ENCODE measurements at regions not wholly inside any gene's neighbourhood (a gene's known extent, or its start where the extent isn't known, plus 50 kb on each side); places are given as distances from the start of the nearest gene placed in this dataset.
A peak's percentile ranks its signal among the peaks of the same experiment; 100 is the strongest.

GRCh38 chr12:89023936-89024335, 328.4 kb downstream of the DUSP6 start:
- DNase-seq: no peak
- no peak overlapping the region for H3K4me3 ChIP-seq (ENCODE audit: insufficient read depth, low read depth, low read length)
- H3K36me3 ChIP-seq (replicated peaks; ENCODE audit: control insufficient read depth, insufficient read depth, low read length): no peaks in the 10 kb centered on the region
- no peaks in the 10 kb centered on the region for H3K27me3 ChIP-seq (ENCODE audit: control insufficient read depth, insufficient read depth, low read length)

DNA sequence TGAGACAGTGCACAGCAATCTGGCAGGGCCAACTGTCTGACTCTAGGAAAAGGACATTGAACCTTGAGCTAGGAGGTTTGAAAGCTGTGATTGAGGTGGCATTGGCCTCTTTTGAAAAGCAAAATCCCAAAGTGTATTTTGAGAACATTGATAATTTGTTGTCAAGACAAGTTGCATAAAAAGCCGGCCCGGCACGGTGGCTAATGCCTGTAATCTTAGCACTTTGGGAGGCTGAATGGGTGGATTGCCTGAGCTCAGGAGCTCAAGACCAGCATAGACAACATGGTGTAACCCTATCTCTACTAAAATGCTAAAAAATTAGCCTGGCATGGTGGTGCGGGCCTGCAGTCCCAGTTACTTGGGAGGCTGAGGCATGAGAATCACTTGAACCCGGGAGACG, 331.6 kb downstream of the DUSP6 start:
- no peak for DNase-seq
- no peak overlapping the region for H3K4me3 ChIP-seq (ENCODE audit: insufficient read depth, low read depth, low read length)
- H3K27me3 ChIP-seq (ENCODE audit: control insufficient read depth, insufficient read depth, low read length): no peaks in the 10 kb centered on the region
- no peaks in the 10 kb centered on the region for H3K36me3 ChIP-seq (replicated peaks; ENCODE audit: control insufficient read depth, insufficient read depth, low read length)

DNA sequence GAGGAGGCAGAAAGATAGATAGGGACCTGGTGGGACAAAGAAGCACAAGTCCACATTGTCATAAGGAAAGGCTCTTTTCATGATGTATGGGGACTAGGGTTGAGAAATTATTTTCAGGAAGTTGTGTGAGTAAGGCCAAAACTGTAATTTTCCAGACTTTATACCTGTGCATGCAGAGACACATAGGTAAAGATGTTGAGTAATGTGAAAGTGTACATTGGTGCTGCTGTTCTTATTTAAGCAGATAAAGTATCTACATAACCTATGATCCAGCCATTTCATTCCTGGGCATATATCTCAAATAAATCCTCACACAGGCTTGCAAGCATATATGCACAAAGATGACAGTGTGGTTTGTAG, 332.2 kb downstream of the DUSP6 start:
- no peak for DNase-seq
- Histone ChIP-seq H3K27me3 (ENCODE audit: control insufficient read depth, insufficient read depth, low read length) (no peaks in the 10 kb centered on the region), H3K4me3 (ENCODE audit: insufficient read depth, low read depth, low read length) (no peak overlapping the region), H3K36me3 (replicated peaks; ENCODE audit: control insufficient read depth, insufficient read depth, low read length) (no peaks in the 10 kb centered on the region)

DNA sequence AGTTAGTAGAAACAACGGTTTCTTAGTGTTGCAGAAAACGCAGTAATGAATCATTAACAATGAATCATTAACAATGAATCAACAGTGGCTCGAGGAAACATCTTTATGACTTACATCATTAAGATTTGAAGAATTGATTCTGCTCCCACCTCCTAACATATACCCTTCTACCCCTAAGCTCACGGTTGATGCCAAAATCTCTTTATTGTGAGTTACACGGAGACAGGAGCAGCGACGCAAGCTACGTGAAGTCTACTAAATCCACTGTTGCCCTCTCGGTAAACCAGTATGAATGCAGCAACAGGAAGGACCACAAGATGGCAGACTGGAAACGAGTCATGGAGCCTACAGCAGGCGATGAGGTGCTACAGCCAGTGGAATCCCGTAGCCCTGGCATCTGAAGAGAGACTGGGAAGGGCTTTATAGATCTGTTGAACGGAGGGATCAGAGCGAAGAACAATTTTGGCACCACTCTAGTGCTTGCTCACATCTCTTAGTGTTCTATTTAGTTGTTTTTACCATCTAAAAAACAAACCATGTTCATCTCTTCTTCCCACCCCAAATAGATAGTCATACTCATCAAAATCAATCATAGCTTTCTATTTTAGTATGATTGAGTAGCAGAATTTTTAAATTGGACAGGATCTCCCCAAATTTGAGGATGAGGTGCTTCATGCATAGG, 332.7 kb downstream of the DUSP6 start:
- Histone ChIP-seq H3K36me3 (replicated peaks; ENCODE audit: control insufficient read depth, insufficient read depth, low read length) (no peaks in the 10 kb centered on the region), H3K27me3 (ENCODE audit: control insufficient read depth, insufficient read depth, low read length) (no peaks in the 10 kb centered on the region), H3K4me3 (ENCODE audit: insufficient read depth, low read depth, low read length) (no peak overlapping the region)
- peak; percentile 69 for DNase-seq

DNA sequence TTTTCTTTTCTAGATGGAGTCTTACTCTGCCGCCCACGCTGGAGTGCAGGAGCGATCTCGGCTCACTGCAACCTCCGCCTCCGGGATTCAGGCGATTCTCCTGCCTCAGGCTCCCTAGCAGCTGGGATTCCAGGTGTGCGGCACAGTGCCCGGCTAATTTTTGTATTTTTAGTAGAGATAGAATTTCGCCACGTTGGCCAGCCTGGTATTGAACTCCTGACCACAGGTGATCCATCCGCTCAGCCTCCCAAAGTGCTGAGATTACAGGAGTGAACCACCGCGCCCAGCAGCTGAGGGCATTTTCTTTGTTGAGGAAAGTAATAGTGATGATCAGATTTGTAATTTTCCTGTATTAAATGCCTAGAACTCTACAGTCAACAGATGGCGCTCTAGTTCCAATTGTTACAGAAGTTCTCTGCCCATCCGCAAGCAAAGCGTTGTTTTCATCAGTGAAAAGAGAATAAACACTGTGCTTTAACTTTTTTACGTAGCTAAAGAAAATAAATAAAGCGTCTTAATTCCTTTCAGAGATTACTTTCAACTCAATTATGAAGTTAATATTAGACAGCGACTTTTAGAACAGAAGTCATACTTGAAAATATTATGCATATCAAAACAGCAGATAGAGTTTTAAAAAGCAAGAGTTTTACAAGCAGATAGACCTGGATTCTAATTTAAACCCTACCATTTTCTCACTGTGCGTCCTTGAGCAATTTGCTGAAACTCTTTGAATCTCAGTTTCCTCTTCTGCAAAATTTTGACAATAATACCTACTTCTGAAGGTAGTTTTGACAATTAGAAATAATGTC, 335.1 kb downstream of the DUSP6 start:
- peak overlapping the region; percentile 12; the same call in 1 of the 2 replicates for H3K4me3 ChIP-seq (ENCODE audit: insufficient read depth, low read depth, low read length)

DNA sequence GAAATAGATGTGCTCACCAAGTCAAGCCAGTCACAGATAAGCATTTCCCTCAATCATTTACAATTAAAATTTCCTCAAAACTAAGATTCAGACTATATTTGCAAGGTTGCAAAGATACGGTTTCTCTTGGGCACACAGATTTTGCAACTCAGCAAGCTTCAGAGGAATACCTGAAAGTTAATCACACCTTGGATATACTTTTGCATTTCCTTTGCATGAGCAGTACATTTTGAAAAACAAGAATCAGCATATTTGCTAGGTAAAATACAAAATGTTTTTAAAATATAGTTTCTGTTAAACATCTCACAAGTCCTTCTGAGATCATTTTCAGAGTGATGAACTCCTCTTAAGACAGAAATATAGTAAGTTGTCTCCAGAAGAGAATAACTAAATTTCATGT, 336.9 kb downstream of the DUSP6 start:
- H3K4me3 ChIP-seq (ENCODE audit: insufficient read depth, low read depth, low read length): no peak overlapping the region
- DNase-seq: no peak
- no peaks in the 10 kb centered on the region for H3K27me3 ChIP-seq (ENCODE audit: control insufficient read depth, insufficient read depth, low read length)
- no peaks in the 10 kb centered on the region for H3K36me3 ChIP-seq (replicated peaks; ENCODE audit: control insufficient read depth, insufficient read depth, low read length)

More for the DNA sequence above, 335.1 kb downstream of the DUSP6 start:
- Histone ChIP-seq H3K27me3 (ENCODE audit: control insufficient read depth, insufficient read depth, low read length) (no peaks in the 10 kb centered on the region), H3K36me3 (replicated peaks; ENCODE audit: control insufficient read depth, insufficient read depth, low read length) (no peaks in the 10 kb centered on the region)
- peak; percentile 16 for DNase-seq

GRCh38 chr12:88998421-88998820, 353.9 kb downstream of the DUSP6 start:
- no peak overlapping the region for H3K4me3 ChIP-seq (ENCODE audit: insufficient read depth, low read depth, low read length)
- H3K36me3 ChIP-seq (replicated peaks; ENCODE audit: control insufficient read depth, insufficient read depth, low read length): no peaks in the 10 kb centered on the region
- no peaks in the 10 kb centered on the region for H3K27me3 ChIP-seq (ENCODE audit: control insufficient read depth, insufficient read depth, low read length)
- no peak for DNase-seq

- H3K4me3 ChIP-seq (ENCODE audit: insufficient read depth, low read depth, low read length): no peak overlapping the region
- H3K36me3 ChIP-seq (replicated peaks; ENCODE audit: control insufficient read depth, insufficient read depth, low read length): no peaks in the 10 kb centered on the region
- DNase-seq: no peak
- H3K27me3 ChIP-seq (ENCODE audit: control insufficient read depth, insufficient read depth, low read length): no peaks in the 10 kb centered on the region; the same call in 1 of the 2 replicates
Observed at GRCh38 chr12:88996200-88996788, 356.0 kb downstream of the DUSP6 start.

DNA sequence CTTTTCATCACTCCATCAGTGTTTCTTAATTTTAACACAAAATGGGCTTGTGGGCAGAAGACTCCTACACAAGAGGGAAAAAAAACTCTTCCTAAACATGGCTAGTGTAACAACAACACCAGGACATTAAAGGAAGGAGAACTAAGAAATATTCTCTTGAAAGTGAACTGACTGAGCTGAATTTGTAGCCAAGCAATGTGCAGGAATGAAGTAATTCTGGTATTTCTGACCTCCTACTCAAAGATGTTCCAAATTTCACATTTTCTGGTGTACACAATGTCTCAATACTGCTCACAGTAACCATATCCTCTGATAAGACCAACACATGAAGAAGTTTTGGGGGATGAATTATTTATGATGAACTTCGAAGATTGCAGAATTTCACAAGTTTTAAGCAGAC, 357.3 kb downstream of the DUSP6 start:
- DNase-seq: no peak
- Histone ChIP-seq H3K36me3 (replicated peaks; ENCODE audit: control insufficient read depth, insufficient read depth, low read length) (no peaks in the 10 kb centered on the region), H3K27me3 (ENCODE audit: control insufficient read depth, insufficient read depth, low read length) (no peaks in the 10 kb centered on the region; the same call in 1 of the 2 replicates)

GRCh38 chr12:88994537-88994936, 357.8 kb downstream of the DUSP6 start:
- Histone ChIP-seq H3K27me3 (ENCODE audit: control insufficient read depth, insufficient read depth, low read length) (no peaks in the 10 kb centered on the region; the same call in 1 of the 2 replicates), H3K4me3 (ENCODE audit: insufficient read depth, low read depth, low read length) (no peak overlapping the region), H3K36me3 (replicated peaks; ENCODE audit: control insufficient read depth, insufficient read depth, low read length) (no peaks in the 10 kb centered on the region)
- no peak for DNase-seq

More for the DNA sequence above, 357.3 kb downstream of the DUSP6 start:
- H3K4me3 ChIP-seq (ENCODE audit: insufficient read depth, low read depth, low read length): no peak overlapping the region

- no peaks in the 10 kb centered on the region for H3K36me3 ChIP-seq (replicated peaks; ENCODE audit: control insufficient read depth, insufficient read depth, low read length)
- no peak overlapping the region for H3K4me3 ChIP-seq (ENCODE audit: insufficient read depth, low read depth, low read length)
- no peaks in the 10 kb centered on the region; the same call in 1 of the 2 replicates for H3K27me3 ChIP-seq (ENCODE audit: control insufficient read depth, insufficient read depth, low read length)
- no peak for DNase-seq
Observed at GRCh38 chr12:88993651-88994050, 358.6 kb downstream of the DUSP6 start.

DNA sequence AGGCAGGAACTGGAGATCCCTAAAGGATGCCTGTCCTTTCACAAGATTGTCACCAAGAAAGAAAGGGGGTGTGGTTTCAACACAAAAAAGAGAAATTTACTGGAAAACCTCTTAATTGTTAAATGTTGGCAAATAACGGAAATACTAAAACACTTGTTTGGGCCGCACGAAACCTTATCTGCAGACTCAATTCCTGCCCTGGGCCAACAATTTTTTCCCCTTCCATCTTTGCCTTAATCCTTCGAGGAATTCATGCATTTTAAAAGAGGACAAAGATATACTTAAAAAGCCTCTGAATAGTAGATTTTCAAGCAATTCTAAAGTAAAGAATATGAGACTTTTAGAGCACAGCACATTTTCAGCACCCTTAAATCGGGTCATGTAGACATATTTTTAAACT, 366.2 kb downstream of the DUSP6 start:
- Histone ChIP-seq H3K36me3 (replicated peaks; ENCODE audit: control insufficient read depth, insufficient read depth, low read length) (no peaks in the 10 kb centered on the region), H3K4me3 (ENCODE audit: insufficient read depth, low read depth, low read length) (no peak overlapping the region), H3K27me3 (ENCODE audit: control insufficient read depth, insufficient read depth, low read length) (no peaks in the 10 kb centered on the region)
- DNase-seq: no peak

GRCh38 chr12:88985631-88986030, 366.7 kb downstream of the DUSP6 start:
- Histone ChIP-seq H3K36me3 (replicated peaks; ENCODE audit: control insufficient read depth, insufficient read depth, low read length) (no peaks in the 10 kb centered on the region), H3K27me3 (ENCODE audit: control insufficient read depth, insufficient read depth, low read length) (no peaks in the 10 kb centered on the region), H3K4me3 (ENCODE audit: insufficient read depth, low read depth, low read length) (no peak overlapping the region)
- no peak for DNase-seq

GRCh38 chr12:88985011-88985410, 367.3 kb downstream of the DUSP6 start:
- H3K27me3 ChIP-seq (ENCODE audit: control insufficient read depth, insufficient read depth, low read length): no peaks in the 10 kb centered on the region
- no peaks in the 10 kb centered on the region for H3K36me3 ChIP-seq (replicated peaks; ENCODE audit: control insufficient read depth, insufficient read depth, low read length)
- no peak overlapping the region for H3K4me3 ChIP-seq (ENCODE audit: insufficient read depth, low read depth, low read length)
- no peak for DNase-seq

DNA sequence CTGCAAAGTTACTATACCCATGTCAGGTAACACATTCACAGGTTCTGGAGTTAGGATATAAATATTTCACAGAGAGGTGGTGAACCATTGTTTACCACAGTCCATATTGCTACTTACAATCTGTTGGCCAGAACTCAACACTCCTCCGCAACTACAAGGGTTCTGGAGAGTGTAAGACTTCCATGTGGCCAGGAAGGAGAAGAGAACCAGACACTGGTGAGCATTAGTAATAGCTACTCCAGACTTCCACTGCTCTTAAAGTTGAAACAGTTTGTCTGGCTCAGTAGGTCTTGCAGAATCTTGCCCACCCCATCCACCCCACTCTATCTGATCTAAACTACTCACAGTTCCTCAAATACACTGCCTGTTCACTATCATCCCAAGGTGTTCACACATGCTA, 369.6 kb downstream of the DUSP6 start:
- H3K27me3 ChIP-seq (ENCODE audit: control insufficient read depth, insufficient read depth, low read length): no peaks in the 10 kb centered on the region
- H3K36me3 ChIP-seq (replicated peaks; ENCODE audit: control insufficient read depth, insufficient read depth, low read length): no peaks in the 10 kb centered on the region
- no peak overlapping the region for H3K4me3 ChIP-seq (ENCODE audit: insufficient read depth, low read depth, low read length)
- DNase-seq: no peak
